ENCODE measurements at regions not wholly inside any gene's neighbourhood (a gene's known extent, or its start where the extent isn't known, plus 50 kb on each side); places are given as distances from the start of the nearest gene placed in this dataset.

DNA sequence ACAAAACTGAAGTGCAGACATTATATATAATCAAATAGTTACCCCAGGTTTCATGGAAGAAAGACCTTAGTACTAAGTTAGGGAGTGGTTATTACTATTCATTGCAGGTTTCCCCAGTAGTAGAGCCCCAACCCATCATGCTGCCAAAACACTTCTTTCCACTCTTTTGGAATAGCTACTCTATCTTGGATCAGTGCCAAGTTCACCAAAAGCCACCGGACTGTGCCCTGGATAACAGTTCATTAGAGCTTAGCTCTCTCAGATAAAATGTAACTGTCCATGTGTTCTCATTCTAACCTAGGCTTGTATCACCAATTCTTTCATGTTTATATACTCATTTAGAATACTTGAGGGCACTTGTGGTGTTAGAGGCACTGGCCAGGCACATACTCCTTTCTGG is 540.1 kb upstream of the C16orf82 start:
- no peak for TF ChIP-seq CTCF (IDR thresholded peaks at IDR 0.05; ENCODE audit: borderline replicate concordance, extremely low read depth, low read length, poor library complexity, severe bottlenecking)
- no peak for TF ChIP-seq EZH2 (IDR thresholded peaks at IDR 0.05; ENCODE audit: borderline replicate concordance, low read depth, low read length, severe bottlenecking)

Data from DND-41 (cell line).